Activated CD8-positive, alpha-beta memory T cell treated with anti-CD3 and anti-CD28 coated beads, Interleukin-2, amount 50 U/mL, for 1 hour (primary cell): ENCODE measurements at regions not wholly inside any gene's neighbourhood (a gene's known extent, or its start where the extent isn't known, plus 50 kb on each side); places are given as distances from the start of the nearest gene placed in this dataset.
"Not testable (repeated sequence)": the region's sequence is repeated elsewhere in the genome, so short reads cannot be mapped to it uniquely, and the experiment has no call there.

Experiments used
- DNase-seq: peaks from one replicate; pipeline ENCODE4 v3.0.0-alpha.2; 2020; ENCODE audit errors: extremely low read depth

GRCh38 chr19:31529121-31529520 is 179.9 kb upstream of the TSHZ3 start:
- DNase-seq, result no peak

- no peak for DNase-seq
These were observed 181.5 kb upstream of the TSHZ3 start for GRCh38 chr19:31530781-31531180.

- no peak for DNase-seq
These were observed 182.1 kb upstream of the TSHZ3 start for GRCh38 chr19:31531326-31531725.

DNA sequence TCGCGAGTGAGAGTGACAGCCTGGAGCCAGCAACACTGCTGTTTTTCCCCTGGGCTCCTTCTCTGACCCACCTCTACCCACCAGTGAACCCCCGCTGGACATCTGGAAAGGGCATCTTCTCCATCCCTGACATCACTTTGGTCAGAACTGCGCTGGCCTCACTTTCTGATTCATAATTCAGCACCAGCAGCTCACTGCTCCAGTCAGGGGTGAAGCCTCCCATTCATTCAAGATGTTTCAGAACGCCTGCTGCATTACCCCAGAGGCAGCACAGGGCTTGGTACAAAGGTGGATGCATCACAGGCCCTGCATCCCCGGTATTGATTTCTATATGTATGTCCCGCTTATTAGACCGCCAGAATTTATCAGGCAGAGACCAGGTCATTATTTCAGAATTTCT is 182.8 kb upstream of the TSHZ3 start:
- no peak for DNase-seq

GRCh38 chr19:31533114-31533513 is 183.9 kb upstream of the TSHZ3 start:
- no peak for DNase-seq

DNA sequence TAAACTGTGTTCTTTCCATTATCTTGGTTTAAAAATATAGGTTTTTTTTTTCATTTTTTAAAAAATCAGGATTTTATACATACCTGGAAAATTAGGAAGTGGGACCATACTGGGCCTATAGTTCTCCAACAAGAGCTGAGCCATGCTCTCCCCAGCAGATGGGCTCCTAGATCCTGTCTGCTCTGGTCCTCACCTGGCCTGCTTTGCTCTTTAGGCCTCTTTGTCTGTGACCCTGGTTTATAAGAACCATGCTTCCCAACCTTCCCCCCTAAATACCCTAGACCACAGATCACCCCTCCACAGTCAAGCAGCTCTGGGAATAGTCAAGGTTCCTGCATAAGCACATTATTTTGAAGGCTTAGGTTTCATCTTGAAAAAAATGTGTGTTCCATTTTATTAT is 185.0 kb upstream of the TSHZ3 start:
- no peak for DNase-seq

DNA sequence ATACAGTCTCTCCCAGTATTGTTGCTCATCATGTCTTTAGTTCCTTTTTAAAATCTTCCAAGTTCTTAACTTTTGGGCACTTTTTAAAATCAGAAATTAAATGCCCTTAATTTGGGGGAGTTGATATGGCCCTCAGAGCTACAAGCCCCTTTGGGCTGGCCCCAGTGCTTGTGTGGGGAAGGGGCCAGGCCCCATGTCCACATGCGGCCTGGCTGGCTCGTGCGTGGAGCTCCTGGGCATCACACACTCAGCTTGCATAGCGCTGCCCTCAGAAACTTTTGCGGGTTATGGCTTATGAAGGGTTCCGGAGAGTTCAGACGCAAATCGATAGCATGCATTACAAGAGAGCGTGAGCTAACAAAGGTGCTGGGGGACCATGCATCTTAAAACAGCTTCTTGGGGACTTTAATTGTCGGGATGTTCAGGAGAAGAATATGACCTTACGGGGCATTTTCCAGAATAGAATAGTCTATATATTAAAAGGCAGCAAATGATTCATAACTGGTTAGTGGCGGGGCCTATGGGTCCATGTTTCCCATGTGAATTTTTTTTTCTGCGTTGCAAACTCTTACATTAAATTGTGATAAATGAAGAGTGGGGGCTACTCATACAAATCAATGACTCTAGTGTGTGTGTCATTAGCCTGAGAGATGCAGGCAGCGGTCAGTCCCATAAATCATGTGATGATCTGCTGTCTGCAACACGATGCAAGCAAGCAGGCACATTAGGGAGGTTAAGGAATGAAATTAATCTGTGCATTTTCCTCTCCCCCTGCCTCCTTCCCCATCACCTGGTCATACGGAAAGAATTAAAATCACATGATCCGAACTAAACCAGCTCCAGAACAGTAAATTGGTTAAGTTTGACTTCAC is 185.8 kb upstream of the TSHZ3 start:
- no peak for DNase-seq

DNA sequence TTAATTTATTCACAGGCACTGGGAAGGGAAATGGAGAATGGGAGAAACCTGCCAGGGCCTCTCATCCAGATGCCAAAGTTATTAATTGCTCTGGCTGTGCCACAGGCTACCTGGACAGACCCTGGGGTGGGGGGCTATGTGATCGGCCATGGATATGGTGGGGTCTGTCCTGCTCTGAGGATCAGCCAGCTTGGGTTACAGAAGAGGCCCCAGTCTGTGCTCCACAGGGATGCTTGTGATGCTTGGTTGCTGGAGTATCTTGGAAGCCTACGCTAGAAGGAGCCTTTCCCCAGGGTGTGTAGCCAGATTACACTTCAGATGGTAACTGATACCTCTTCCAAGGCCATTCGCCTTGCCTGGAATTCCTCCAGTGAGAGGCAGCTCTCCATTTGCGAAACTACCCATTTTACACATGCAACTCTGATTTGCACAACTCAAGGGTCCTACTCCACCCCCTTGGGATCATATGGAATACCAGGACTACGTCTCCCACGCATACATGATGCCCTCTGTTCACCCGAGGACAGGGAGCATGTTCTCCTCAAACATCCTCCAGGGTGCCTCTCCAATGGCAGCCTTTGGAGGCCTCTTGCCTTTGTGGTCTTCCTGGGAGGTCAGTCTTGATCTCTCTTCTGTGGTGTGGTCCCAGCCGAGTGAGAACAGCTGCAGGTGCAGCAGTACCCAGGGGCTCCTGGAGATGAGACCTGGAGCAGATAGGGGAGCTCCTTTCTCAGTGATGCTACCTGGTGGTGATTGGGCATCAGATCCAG is 186.6 kb upstream of the TSHZ3 start:
- no peak for DNase-seq

GRCh38 chr19:31537136-31537535 is 187.9 kb upstream of the TSHZ3 start:
- no peak for DNase-seq

GRCh38 chr19:31537902-31538301 is 188.7 kb upstream of the TSHZ3 start:
- DNase-seq, result not testable (repeated sequence)

GRCh38 chr19:31538879-31539278 is 189.6 kb upstream of the TSHZ3 start:
- DNase-seq, result no peak

GRCh38 chr19:31539386-31539785 is 190.2 kb upstream of the TSHZ3 start:
- DNase-seq, result no peak

- DNase-seq, result no peak
These were observed 192.2 kb upstream of the TSHZ3 start for GRCh38 chr19:31541396-31541795.

- DNase-seq, result no peak
These were observed 194.2 kb upstream of the TSHZ3 start for GRCh38 chr19:31543456-31543855.

DNA sequence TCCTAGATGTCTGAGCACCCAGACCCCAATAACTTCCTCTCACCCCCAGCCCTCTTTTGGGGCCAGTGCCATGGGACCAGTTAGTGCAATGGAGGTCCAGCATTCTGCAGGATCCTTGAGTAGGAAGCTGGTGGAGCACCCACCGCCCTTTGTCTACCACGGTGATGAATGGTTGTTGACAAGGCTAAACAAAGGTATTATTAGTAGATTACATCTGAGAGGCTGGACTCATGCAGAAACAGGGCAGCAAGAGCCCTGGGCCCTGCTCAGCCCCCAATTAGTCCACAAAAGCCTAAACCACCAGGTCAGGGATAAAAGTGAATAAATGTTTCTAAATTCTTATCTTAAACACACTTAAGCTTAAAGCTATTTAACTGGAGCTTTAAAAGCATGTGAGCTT is 196.5 kb upstream of the TSHZ3 start:
- DNase-seq, result no peak

DNA sequence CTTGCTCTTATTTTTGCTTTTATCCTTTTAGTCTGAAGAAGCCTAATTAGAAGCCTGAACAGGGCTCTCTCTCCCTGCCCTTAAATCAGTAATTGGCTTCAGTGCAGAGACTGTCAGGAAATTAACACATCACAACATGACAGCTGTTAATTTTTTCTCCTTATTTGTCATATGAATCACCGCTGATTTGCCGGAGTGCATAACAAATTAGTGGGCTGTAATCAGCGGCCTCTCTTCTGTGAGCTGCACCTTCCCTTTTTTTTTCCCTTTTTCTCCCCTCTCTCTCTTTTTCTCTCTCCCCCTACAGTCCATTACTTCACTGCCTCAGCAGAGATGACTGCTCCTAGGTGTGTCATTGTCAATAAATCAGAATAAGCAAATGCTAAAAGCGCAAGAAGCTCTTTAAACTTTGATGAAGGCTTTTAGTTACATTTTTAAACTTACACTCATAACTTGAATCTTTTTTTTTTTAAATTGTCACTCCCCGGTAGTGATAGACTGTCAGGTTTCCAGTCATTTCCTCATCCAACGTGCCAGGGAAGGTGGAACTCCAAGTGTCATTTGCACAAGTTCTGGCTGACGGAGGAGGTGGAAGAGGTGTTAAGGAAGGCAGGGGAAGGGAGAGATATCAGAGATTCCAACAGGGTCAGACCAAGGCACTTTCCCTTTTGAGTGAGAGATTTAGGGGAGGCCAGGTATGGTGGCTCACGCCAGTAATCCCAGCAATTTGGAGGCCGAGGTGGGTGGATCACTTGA is 197.1 kb upstream of the TSHZ3 start:
- no peak for DNase-seq

GRCh38 chr19:31548941-31549340 is 199.7 kb upstream of the TSHZ3 start:
- no peak for DNase-seq

DNA sequence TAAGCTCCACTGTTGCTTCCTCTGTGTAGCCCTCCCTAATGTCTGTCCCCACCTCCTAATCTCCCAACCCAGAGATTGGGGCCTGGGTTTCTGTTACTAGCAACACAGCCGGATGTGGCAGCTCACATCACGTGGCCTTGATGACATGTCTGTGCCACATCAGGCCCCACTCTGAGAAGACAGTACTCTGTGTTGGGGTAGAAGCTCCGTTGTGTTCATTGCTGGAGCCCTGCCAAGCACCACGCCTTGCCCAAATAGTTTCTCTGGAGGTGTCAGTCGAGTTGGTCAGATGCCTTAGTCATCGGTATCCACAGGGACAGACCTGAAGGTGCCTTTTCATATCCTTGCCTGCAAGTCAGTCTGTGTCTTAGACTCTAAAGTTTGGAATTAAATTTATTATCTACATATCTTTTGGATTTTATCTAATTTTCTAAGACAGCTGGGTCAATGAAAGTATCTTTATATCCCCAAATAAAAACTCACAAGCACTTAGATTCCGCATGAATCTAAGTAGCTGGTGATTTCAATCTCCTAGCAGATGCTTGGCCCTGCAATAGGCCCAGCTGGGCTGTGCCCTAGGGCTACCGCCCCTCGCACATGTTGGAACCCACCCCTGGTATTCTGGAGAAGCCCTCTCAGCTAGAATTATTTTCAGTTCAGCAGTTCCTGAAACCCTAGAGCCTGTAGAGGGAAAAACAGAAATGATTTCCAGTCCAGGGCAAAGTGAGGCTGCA is 204.0 kb upstream of the TSHZ3 start:
- no peak for DNase-seq

GRCh38 chr19:31553846-31554215 is 204.6 kb upstream of the TSHZ3 start:
- DNase-seq, result no peak

DNA sequence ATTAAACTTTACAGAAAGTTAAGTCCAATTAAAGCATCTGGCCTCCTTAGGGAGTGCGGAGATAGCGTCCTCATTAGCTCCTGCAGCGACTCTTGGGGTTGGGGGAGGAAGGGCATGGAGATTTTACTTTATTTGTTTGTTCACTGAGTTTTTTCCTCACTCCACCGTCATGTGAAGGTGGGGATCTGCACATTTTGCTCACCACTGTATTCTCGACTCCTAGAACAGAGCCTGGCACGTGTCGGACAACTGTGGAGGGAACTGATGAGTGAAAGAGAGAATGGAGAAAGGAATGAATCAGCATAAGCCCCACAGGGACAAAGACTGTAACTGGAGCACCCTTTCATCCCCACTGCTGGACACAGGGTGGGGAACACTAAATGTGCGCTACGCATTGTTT is 205.1 kb upstream of the TSHZ3 start:
- no peak for DNase-seq

DNA sequence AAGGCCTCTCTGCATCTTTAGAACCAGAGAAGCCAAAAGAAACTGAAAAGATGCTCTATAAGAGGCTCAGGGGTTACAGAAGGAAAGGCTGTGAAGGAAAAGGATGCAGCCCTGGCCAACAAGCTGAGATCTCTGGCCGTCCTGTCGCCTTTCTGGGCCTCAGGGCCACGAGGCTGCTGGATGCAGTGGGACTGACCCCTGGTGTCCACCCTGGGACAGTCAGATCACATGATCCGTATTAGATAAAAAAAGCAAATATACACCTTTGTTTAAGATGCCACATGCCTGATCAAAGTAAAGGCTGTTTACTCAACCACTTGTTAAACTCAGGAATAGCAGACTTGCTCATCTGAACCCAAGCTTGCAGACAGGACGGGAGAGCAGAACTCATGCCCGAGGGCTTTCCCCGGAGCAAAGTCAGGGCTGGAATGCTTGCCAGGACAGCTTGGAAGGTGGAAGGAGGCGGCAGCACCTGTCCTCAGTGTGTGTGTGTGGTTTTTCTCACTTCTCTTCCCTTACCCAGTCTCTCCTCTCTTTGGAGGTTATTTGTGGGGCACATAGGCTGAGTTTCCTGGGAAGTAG is 206.5 kb upstream of the TSHZ3 start:
- no peak for DNase-seq
